ENCODE measurements at regions not wholly inside any gene's neighbourhood (a gene's known extent, or its start where the extent isn't known, plus 50 kb on each side); places are given as distances from the start of the nearest gene placed in this dataset.

- TF ChIP-seq CTCF (IDR thresholded peaks at IDR 0.05) (no peak), POLR2A (IDR thresholded peaks at IDR 0.05) (no peak)
Measured at GRCh38 chr1:219837994-219838294, 90.4 kb downstream of the SLC30A10 start.

Measured in gastroesophageal sphincter (tissue), 3 donors.